ENCODE measurements at regions not wholly inside any gene's neighbourhood (a gene's known extent, or its start where the extent isn't known, plus 50 kb on each side); places are given as distances from the start of the nearest gene placed in this dataset.

- TF ChIP-seq YY1 (IDR thresholded peaks at IDR 0.05; ENCODE audit: low read depth, low read length) (no peak), FOS (IDR thresholded peaks at IDR 0.05; ENCODE audit: borderline replicate concordance, extremely low read depth, insufficient read length) (no peak), BRCA1 (IDR thresholded peaks at IDR 0.05; ENCODE audit: low read depth, low read length) (no peak), TCF12 (IDR thresholded peaks at IDR 0.05; ENCODE audit: low read depth, low read length) (no peak), NR2C2 (IDR thresholded peaks at IDR 0.05; ENCODE audit: borderline replicate concordance, control insufficient read depth, insufficient read length, low read depth) (no peak), SPI1 (IDR thresholded peaks at IDR 0.05; ENCODE audit: borderline replicate concordance, insufficient read depth, low read depth, low read length) (no peak), TBL1XR1 (IDR thresholded peaks at IDR 0.05; ENCODE audit: low read depth, low read length) (no peak), CTCF (IDR thresholded peaks at IDR 0.05 in 2 of 3, conservative IDR thresholded peaks at IDR 0.05 in 1 of 3; ENCODE audit: control insufficient read depth in 2 of 3, extremely low read depth in 1 of 3, insufficient read depth in 1 of 3, low read depth in 3 of 3, low read length in 3 of 3) (no peak)
Observed at GRCh38 chr4:71198958-71199357, 139.9 kb upstream of the SLC4A4 start.
